Left renal pelvis (tissue), 4 donors: ENCODE measurements at regions not wholly inside any gene's neighbourhood (a gene's known extent, or its start where the extent isn't known, plus 50 kb on each side); places are given as distances from the start of the nearest gene placed in this dataset.
A peak's percentile ranks its signal among the peaks of the same experiment; 100 is the strongest.
"Not testable (repeated sequence)": the region's sequence is repeated elsewhere in the genome, so short reads cannot be mapped to it uniquely, and the experiment has no call there.

Experiments used
- DNase-seq, 4 donors: peaks; one replicate each; pipeline ENCODE4 v3.0.0-alpha.2; 2013; ENCODE audit warnings: low read depth in 4 of 4, low spot score in 3 of 4

DNA sequence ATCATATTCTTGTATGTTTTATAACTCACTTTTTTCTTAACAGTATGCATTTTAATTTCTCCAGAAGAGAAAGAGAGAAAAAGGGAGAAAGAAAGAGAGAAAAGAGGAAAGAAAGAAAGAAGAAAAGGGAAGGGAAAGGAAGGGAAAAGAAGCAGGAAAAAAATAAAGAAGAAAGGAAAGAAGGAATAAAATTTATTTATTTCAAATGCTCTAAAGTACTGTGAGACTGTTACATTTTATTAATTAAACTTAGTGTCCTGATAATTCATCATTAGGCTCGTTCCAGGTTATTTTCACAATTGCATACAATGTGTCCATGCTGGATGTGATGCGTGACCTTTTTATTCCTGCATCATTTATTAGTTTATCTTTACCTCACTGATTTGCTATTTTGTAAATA lies 1023.4 kb upstream of the KLHL29 start:
- DNase-seq, result no peak

DNA sequence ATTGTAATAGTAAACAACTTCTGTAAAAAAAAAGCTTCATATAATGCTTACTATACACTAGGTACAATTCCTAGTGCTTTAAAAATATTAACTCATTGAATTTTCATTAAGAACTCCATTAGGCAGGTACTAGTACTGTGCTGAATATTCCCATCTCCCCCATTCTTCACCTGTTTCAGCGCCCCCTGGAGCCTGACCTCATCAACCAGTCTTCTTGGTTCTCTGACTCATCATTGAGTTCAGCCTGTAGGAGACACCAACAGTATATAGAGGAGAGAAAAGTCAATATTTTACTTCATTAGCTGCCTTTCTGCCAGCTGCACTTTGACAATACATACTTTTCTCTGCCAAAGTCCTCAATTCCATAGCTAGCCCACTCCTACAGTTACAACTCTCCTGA lies 1009.9 kb upstream of the KLHL29 start:
- no peak for DNase-seq

DNA sequence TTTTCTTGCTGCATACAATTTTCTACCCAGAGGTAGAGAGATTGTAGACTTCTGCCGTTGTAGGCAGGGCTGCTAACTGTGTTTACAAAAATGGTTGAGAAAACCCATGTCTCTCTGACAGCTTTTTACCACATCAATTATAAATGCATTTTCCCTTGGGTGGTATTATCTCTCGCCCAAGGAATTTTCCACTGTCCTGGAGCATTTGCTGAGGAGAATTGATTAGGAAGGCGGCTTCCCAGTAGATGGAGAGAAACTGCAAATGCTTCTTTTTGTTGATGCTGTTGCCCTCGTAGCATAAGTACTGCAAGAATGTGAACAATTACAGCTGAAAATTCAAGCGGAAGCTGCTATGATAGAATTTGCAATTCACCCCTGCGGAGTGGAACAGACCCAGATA lies 1007.7 kb upstream of the KLHL29 start:
- no peak for DNase-seq

DNA sequence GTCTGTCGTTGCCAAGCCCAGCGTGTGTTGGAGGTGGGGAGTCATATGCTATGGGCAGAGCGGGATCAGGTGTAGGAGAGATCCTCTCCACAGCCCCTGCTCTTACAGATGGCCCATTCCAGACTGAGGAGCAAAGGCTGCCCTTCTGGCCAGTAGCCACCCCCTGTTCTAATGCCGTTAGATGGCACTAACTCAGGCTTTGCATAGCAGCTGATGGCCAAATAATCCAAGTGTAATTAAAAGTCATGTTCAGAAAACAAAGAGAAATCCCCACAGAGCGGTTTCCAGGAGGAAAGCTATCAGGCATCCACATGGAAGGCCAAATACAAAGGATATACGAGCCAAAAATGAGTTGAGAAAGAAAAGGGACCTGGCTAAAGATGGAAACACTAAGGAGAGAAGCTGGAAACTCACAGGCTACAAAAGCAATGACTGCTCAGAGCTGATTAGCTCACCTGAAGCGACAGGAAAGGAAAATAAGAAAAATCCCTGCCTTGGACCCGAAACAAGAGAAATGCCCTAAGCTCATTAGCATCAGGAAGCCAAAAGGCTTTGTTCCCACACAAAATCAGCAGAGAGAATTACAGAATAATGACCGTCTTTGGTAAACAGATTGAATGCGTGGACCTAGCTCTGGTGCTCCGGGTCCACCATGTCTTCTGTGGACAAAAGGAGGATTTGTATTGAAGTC lies 1002.4 kb upstream of the KLHL29 start:
- DNase-seq, result no peak

DNA sequence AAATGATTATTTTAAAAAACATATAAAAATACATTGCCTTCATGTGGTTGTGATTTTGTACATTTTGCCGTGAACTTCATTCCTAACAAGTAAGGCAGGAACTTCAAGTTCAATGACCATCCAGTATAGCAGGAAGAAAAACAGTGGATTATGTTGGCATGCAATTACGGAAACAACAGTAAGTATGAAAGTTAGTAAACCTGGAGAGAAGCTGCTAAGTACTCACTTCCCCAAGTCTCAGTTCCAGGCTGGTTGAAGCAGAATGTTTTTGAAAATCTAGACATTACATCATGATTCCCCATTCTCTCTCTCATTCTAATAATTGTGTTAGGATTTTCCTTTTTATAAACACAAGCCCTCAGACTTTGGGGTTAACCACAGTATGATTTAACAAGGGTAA lies 987.1 kb upstream of the KLHL29 start:
- DNase-seq, result no peak

DNA sequence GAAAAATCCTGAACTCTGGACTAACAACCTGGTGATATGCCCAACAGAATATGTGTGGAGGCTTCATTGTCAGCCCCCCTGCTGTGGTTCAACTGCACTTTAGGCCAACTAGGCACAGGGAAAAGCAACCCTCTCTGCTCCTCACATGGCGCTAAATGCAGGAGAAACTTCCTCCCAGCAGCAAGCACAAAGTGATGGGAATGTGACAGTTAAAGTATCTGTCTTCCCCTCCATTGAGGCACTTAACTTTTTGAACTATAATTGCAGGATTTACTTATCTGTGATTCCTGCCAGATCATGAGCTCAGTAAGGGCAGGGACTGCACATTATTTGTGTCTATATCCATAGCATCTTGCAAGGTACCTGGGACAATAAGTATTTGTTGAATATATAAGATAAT lies 981.2 kb upstream of the KLHL29 start:
- DNase-seq, result no peak

DNA sequence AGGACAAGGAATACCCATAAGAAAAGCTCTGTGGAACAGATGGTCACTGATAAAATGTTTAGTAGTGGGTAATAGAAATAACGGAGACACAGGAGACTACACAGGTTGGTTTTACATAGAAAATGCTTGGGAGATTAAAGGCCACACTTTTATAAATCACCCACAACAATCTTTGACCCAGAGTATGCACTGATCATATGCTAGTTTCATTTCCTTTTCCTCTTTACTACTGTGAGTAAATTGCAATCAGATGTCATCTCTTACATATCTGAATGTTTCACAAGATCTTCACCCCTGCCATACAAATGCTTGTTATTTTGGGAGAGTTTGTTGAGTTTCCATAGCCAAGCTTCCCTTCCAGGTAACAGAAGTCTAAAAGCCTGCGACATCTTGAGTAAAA lies 978.4 kb upstream of the KLHL29 start:
- no peak for DNase-seq

DNA sequence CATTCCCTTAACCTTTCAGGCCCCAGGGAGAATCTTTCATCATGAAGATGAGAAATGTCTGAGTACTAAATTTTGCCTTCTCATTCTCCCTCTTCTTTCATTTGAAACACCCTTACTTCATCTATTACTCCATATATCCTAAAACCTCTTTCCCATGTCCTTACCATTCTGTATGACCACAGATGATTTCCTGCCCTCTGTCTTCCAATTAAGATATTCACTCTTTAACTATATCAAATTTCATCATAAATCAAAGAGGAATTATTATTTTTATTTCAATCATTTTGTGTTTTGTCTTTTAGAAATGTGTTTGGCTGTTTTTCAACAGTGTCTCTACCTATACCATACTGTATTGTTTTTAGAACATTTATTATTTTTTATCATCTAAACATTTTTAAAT lies 964.9 kb upstream of the KLHL29 start:
- no peak for DNase-seq

DNA sequence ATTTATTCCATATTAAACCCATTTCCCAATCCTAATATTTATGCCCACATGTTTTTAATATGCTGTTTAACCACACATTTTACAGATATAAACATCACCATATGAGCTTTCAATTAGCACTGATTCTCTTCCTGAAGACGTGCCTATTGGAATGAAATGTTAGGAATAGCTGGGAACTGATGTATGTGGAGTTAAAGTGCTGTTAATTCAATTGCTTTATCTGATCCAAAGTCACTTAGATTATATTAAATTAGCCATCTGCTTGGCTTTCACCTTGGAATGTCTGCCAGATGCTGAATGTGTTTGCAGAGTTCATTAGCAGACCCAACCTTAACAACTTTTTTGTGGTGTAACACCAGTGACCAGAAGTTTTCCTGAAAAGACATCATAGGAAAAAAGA lies 942.9 kb upstream of the KLHL29 start:
- DNase-seq, result no peak

DNA sequence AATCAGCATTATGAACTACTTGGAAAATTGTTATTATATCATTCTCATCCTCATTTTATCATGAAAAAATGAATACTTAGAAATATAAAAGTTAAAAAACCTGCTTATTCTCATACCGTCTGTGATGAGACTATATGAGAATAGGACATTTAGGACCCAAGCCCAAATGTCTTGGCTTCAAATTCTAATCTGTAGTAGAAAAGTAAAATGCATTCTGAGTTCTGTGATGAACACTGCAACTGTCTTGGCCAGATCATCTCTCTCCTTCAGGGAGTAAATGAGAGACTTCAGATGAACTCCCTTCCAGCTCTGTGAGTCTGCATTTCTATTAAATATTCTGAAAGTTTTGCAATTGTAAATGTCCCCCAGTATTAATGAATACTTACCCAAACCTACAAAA lies 940.7 kb upstream of the KLHL29 start:
- DNase-seq, result no peak

DNA sequence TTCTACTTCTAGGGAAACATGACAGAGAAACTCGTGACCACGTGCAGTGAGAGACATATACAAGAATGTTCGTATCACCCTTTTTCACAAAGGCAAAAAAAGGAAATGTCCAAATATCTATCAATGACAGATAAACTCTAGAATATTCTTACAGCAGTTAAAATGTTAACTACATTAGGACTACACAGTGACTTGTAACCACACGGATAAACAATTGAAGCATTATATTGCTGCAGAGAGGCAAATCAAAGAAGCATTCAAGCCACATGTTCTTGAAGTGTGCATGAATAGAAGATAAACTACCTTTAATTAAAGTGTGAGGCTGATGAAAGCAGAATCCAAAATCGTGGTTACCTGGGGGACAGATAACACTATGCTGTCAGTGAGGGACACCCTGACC lies 935.3 kb upstream of the KLHL29 start:
- no peak for DNase-seq

DNA sequence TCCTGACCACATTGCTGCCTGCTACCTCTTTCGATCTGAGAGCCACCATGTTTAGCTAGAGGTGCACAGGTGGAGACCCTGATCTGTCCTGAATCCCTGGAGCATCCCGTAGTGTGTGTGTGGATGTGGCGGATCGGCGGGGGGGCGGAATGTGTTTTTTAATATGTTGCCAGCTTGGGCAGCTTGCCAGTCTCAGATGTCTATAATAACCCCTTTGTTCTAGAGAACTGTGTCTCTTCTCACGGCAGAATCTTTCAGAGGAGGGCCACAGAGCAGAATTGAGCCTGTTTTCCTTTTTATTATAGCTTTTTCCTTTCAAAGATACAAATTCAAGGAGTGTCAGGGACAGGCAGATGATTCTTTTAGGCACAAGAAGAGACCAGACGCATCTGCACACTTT lies 934.1 kb upstream of the KLHL29 start:
- DNase-seq, result no peak

DNA sequence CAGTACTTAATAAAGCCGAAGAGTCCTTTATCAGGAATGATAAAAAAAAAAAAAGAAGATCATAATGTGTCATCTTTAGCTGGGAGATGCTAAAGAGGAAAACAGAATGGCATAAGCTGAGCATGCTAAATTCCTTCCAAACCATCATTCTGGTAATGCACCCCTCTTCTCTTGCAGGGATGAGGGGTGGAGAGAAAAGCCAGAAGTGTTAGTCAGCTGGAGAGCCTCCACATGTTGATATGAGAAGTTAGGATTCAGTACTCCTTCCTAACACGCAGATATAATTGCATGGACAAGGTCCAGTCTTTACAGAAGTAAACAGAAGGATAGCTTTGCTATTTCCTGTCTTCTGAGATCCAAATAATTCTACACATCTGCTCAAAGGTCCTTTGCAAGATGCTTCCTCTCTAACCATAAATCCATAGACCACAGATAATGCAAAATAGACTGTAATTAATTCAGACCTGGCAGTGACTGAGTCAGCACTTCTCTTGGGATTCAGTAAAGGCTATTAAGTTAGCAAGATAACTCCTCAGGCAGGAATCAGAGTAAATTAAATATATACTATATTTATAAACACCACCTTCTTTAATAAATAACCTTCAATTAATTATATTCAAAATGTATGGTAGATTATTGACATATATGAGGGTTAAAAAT lies 930.0 kb upstream of the KLHL29 start:
- DNase-seq, result no peak

DNA sequence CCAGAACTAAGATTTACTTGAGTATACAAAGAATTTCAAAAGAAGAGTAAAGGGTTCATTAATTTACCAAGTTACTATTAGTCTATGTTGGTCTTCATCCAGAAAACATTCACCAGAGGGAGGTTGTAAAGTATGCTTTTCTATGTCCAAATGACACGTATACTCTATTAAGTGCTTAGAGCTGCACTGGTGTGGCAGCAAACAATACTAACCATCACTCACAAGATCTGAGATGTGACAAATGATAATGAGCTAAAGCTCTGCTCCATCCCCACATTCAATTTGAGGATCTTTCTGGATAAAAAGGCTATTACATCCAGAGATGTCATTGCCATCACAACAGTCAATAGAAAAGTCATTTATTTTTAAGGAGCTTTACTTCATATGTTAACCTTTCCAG lies 926.5 kb upstream of the KLHL29 start:
- no peak for DNase-seq

DNA sequence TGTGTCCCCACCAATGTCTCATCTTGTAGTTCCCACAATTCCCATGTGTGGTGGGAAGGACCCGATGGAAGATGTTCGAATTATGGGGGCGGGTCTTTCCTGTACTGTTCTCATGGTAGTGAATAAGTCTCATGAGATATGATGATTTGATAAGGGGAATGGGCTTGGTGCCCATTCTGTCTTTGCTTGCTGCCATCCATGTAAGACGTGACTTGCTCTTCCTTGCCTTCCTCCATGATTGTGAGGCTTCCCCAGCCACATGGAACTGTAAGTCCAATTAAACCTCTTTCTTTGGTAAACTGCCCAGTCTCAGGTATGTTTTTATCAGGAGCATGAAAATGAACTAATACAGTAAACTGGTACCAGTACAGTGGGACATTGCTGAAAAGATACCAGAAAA lies 909.9 kb upstream of the KLHL29 start:
- not testable (repeated sequence) for DNase-seq

DNA sequence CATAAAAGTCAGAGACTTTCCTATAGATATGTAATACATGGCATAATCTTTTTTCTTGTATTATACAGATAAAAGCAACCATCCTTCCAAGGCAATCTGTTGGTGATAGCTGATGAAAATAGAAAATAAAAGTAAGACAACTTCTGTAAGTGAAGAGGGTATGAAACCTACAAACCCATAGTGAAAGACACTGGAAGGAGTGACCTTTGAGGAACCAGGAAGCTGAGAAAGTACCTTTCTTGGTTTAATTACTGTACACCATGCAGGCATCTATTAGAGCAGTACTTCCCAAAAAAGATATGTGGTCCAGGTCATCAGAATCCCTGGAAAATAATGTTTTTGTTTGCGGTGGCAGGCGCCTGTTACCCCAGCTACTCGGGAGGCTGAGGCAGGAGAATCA lies 906.6 kb upstream of the KLHL29 start:
- no peak for DNase-seq

DNA sequence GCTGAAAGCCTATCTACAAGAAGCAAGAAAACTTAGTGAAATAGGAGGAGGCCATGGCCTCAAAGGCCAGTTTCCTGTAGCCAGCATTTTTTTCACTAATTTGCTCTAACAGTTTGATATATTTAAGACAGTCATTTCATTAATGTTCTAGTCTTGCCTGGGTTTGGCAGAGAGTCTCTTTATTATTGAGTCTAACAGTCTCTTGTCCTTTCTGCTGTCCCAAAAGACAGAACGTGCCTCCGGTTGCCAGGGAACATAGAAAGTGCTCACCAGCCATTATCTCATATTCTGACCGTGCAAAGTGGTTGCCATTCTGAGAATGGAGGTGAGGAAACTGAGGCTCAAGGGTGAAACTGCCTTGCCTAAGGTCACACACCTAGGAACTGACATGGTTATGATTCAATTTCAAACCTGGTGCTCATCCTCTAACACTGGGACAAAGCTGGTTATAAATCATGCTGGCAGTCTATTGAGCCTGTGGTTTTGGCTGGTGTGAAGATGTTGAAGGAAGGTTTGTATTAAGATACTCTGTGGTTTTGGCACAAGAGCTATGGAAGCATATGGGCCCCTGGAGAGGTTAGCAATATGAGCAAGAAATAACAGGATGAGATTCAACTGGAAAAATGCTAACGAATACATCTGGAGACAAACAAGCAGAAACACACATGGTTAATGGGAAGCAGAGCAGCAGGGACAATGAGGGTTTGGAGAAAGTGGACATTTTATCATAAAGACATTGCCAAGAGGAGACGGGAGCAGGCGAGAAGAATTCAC lies 903.3 kb upstream of the KLHL29 start:
- DNase-seq, result no peak

DNA sequence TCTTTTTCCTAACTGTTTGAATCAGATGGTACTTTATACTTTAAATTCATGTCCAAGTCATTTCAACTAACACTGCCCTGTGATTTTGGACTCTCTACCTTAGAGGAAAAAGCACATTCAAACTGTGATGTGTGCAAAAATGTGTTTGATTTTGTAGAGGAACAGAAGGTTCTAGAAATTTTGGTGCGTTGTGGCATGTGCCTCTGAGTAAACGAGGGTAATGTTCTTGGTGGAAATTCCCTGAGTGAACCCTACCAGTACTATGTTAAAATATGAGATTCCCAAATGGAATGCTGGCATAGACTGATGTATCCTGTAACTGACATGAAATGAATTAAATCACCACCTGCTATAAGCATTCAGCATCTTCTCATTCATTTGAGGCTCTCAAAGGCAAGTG lies 901.9 kb upstream of the KLHL29 start:
- DNase-seq, result no peak

DNA sequence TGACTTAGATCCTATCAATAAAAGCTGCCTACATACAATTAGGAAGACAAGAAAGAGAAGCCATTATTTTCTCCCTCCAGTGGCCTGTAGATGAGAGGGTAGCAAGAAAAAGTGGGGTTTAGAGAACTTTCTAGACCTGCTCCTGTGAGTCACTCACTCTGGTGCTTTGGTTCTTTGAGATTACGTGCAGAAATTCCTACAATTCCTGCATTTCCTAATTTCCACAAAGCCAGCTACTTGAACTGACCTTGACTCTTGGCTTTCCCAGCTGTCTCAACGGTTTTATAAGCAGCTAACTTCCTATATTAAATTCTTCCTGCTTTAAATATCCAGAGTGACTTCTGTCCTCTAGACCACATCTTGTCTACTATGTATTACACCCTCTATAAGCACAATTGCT lies 899.5 kb upstream of the KLHL29 start:
- peak in 1 of 4 donors; percentile 8 for DNase-seq

DNA sequence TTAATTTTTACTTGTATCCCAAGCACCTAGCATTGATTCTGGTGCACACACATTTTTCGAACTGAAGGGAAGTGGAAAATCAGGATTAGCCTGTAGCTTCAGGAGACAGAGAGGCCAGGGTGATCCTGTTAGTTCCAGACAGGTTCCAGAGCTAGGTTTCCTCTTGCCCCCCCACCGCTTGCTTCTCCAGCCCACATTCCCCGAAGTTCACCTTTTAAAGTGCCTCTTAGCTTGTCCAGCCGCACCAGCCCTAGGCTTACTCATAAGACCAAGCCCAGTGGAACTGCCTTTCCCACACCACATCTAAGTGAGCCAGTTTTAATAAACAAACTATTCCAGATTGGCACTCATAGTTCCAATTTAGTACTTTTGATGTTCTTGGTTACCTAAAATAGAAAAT lies 898.6 kb upstream of the KLHL29 start:
- no peak for DNase-seq

DNA sequence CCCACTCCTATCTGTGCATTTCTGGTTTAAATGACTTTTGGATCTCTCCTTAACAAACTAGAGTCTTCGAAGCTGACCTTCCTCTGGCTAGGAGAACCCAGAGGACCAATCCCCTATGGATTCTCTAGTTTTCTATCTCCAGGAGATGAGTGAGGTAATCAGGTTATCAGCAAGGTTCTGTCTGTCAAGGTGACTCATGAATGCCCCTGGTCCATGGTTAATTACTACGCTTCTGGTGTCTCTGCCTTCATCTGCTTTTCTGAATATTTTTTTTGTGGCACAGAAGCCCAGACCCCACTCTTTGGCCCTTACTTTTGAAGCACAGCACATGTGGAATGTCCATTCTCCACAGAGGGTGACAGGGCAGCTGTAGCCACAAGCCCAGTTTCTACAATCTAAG lies 897.9 kb upstream of the KLHL29 start:
- no peak for DNase-seq

DNA sequence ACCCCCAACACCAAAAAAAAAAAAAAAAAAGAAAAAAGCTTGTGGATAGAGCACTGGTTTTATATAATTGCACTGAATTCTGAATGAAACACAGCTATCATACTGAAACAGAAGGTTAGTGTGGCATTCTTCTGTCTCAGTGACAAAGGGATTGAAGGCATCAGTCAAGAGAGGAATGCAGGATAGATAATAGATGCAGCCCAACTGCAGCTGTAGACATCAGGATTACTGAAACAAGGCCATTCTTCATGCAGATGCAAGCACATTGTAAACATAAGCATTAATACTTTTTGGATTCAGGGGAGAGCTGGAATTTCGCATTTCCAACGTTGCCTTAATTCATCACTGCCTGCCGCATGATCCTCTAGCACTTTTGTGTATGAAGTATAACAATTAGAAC lies 897.4 kb upstream of the KLHL29 start:
- no peak for DNase-seq
